ENCODE measurements at regions not wholly inside any gene's neighbourhood (a gene's known extent, or its start where the extent isn't known, plus 50 kb on each side); places are given as distances from the start of the nearest gene placed in this dataset.

DNA sequence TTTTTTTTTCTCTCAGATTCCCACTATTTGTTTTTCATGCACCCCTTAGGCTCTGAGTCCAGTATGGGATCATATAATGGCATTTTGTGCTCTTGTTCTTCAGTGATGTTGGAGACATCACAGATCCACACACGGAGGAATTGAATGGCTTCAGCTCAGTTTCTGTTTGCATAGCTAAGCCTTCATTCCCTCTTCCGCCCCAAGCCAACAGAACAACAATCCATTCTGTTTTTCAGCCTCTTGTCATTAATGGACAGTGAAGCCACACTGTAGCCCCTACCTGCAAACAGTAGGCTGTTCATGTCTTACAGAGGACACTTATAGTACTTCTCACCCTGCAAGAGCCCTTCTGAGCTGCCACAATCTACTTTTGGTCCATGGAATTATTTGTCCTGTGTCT is 64.0 kb upstream of the ZSWIM2 start:
- no peak overlapping the region for H3K4me3 ChIP-seq (ENCODE audit: low read depth, low read length)
- TF ChIP-seq, protein P1, sequence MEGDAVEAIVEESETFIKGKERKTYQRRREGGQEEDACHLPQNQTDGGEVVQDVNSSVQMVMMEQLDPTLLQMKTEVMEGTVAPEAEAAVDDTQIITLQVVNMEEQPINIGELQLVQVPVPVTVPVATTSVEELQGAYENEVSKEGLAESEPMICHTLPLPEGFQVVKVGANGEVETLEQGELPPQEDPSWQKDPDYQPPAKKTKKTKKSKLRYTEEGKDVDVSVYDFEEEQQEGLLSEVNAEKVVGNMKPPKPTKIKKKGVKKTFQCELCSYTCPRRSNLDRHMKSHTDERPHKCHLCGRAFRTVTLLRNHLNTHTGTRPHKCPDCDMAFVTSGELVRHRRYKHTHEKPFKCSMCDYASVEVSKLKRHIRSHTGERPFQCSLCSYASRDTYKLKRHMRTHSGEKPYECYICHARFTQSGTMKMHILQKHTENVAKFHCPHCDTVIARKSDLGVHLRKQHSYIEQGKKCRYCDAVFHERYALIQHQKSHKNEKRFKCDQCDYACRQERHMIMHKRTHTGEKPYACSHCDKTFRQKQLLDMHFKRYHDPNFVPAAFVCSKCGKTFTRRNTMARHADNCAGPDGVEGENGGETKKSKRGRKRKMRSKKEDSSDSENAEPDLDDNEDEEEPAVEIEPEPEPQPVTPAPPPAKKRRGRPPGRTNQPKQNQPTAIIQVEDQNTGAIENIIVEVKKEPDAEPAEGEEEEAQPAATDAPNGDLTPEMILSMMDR (IDR thresholded peaks at IDR 0.05; ENCODE audit: low read depth, low read length): no peak
- TF ChIP-seq MYC (IDR thresholded peaks at IDR 0.05; ENCODE audit: low read depth, low read length): no peak
- TF ChIP-seq, protein P2, sequence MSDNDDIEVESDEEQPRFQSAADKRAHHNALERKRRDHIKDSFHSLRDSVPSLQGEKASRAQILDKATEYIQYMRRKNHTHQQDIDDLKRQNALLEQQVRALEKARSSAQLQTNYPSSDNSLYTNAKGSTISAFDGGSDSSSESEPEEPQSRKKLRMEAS (IDR thresholded peaks at IDR 0.05; ENCODE audit: low read depth, low read length): no peak
- DNase-seq (ENCODE audit: low read depth): no peak

DNA sequence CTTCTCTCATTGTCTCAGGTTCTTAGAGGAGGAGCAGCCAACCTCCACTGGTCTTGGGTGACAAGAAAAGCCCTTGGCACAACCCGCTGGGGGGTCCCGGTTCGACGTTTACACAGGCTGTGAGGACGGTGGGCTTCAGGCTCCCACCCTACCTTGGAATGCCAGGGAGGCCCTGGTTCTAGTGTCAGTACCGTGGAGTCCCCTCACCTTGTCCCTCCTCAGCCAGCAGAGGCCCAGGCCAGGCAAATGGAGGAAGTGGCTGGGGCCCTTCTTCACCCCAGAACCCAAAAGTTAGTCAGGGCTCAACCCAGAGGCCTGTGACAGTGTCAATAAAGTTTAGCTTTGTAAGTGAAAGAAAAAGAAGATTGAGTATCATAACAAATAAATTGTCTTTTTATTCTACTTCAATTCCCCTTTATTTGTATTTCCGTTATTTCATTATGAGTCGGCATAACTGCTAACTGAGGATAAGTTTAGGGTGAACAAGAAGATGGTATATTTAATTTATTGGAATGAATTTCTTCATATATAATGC is 62.6 kb upstream of the ZSWIM2 start:
- TF ChIP-seq, protein P2 (IDR thresholded peaks at IDR 0.05; ENCODE audit: low read depth, low read length): no peak
- TF ChIP-seq POLR2A (IDR thresholded peaks at IDR 0.05; ENCODE audit: extremely low read depth, insufficient read length) (no peak), MYC (IDR thresholded peaks at IDR 0.05; ENCODE audit: low read depth, low read length) (no peak)
- TF ChIP-seq, protein P1 (IDR thresholded peaks at IDR 0.05; ENCODE audit: low read depth, low read length): no peak
- DNase-seq (ENCODE audit: low read depth): no peak
- no peak overlapping the region for H3K4me3 ChIP-seq (ENCODE audit: low read depth, low read length)

DNA sequence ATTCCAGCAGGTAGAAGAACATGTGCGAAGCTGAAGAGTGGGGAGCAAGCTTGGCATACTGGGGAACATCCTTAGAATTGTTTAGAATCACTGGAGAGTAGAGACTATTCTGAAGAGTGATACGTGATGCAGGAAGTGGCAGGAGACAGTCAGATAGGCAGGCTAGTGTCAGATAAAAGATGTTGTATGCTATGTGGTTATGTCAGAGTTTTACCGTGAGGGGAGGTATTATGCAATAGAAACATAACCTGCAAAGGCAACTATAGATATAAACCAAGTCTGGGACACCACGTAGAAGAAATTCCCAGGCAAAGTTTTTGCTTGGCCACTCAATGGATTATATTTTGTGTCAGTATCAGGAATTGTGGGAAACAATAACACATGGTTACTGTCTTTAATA is 62.0 kb upstream of the ZSWIM2 start:
- no peak for DNase-seq (ENCODE audit: low read depth)
- TF ChIP-seq, protein P2 (IDR thresholded peaks at IDR 0.05; ENCODE audit: low read depth, low read length): no peak
- TF ChIP-seq POLR2A (IDR thresholded peaks at IDR 0.05; ENCODE audit: extremely low read depth, insufficient read length): no peak
- TF ChIP-seq, protein P1 (IDR thresholded peaks at IDR 0.05; ENCODE audit: low read depth, low read length): no peak
- TF ChIP-seq MYC (IDR thresholded peaks at IDR 0.05; ENCODE audit: low read depth, low read length): no peak

DNA sequence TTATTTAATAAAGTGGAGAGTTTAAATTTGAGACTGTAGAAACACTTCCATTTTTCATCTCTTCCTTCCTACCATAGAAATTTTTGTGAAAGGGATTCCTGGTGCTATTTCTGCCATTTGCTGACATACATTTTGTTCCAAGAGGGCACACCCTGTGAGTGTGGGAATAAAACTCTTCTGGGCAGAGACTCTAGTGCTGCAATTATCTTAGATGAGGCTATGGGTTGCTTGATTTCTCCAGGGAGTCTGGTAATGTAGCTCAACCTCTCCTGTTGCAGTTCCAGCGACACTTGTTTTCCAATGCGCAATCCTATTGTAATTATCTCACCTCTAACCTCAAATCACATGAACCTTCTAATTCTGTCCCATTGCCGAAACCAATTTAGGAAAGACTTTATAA is 60.1 kb upstream of the ZSWIM2 start:
- H3K4me3 ChIP-seq (ENCODE audit: low read depth, low read length): no peak overlapping the region
- DNase-seq (ENCODE audit: low read depth): no peak
- TF ChIP-seq POLR2A (IDR thresholded peaks at IDR 0.05; ENCODE audit: extremely low read depth, insufficient read length) (no peak), MYC (IDR thresholded peaks at IDR 0.05; ENCODE audit: low read depth, low read length) (no peak)
- TF ChIP-seq, protein P2 (IDR thresholded peaks at IDR 0.05; ENCODE audit: low read depth, low read length): no peak
- TF ChIP-seq, protein P1 (IDR thresholded peaks at IDR 0.05; ENCODE audit: low read depth, low read length): no peak

More for the DNA sequence above, 62.0 kb upstream of the ZSWIM2 start:
- no peak overlapping the region for H3K4me3 ChIP-seq (ENCODE audit: low read depth, low read length)

DNA sequence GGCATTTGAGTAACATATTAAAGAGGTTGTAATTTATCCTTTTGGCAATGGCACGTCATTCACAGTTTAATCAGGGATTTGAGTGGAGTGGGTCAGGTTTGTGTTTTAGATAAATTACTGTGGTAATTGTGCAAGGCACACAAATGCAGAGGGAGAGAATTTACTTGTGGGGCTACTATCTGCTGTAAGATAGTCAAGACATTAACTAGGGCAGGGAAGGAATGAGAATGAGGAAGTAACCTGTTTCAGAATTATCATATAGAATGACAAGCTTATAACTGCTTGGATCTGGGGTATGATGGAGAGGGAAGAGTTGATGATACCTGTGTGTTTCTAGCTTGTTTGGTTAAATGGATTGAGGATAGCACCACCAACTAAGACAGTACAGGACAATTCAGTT is 58.9 kb upstream of the ZSWIM2 start:
- H3K4me3 ChIP-seq (ENCODE audit: low read depth, low read length): no peak overlapping the region
- DNase-seq (ENCODE audit: low read depth): no peak
- no peak for TF ChIP-seq POLR2A (IDR thresholded peaks at IDR 0.05; ENCODE audit: extremely low read depth, insufficient read length)
- TF ChIP-seq, protein P2 (IDR thresholded peaks at IDR 0.05; ENCODE audit: low read depth, low read length): no peak
- TF ChIP-seq, protein P1 (IDR thresholded peaks at IDR 0.05; ENCODE audit: low read depth, low read length): no peak
- TF ChIP-seq MYC (IDR thresholded peaks at IDR 0.05; ENCODE audit: low read depth, low read length): no peak

Data from NB4 (cell line).